Esophagus muscularis mucosa (tissue), 4 donors: ENCODE measurements at regions not wholly inside any gene's neighbourhood (a gene's known extent, or its start where the extent isn't known, plus 50 kb on each side); places are given as distances from the start of the nearest gene placed in this dataset.

Experiments used
- DNase-seq: peaks from one replicate; pipeline ENCODE4 v3.0.0-alpha.2; 2017; ENCODE audit errors: extremely low spot score
- H3K27ac ChIP-seq, 4 donors: fragments of 200-600 bp; sonication (generic); replicated peaks in 1 of 4; 1 replicate in 3 of 4; 2 replicates in 1 of 4; pipeline ENCODE4 v1.5.1; 2016 to 2019; ENCODE audit warnings: mild to moderate bottlenecking in 1 of 4
- H3K27me3 ChIP-seq, 4 donors: fragments of 200-600 bp; sonication (generic); one replicate each; pipeline versions ENCODE4 v1.5.1 to v1.6.0; 2016 to 2019
- H3K36me3 ChIP-seq, 4 donors: fragments of 200-600 bp; sonication (generic); one replicate each; pipeline ENCODE4 v1.5.1; 2016 to 2019
- H3K4me1 ChIP-seq, 4 donors: fragments of 200-600 bp; sonication (generic); one replicate each; pipeline ENCODE4 v1.5.1; 2016 to 2019
- H3K4me3 ChIP-seq, 4 donors: fragments of 200-600 bp; sonication (generic); 1 replicate in 2 of 4; 2 replicates in 2 of 4; pipeline ENCODE4 v1.5.1; 2016 to 2019; ENCODE audit warnings: mild to moderate bottlenecking in 4 of 4, moderate library complexity in 1 of 4
- H3K9me3 ChIP-seq, 4 donors: fragments of 200-600 bp; sonication (generic); 1 replicate in 3 of 4; 2 replicates in 1 of 4; pipeline ENCODE4 v1.5.1; 2016 to 2019
- CTCF ChIP-seq, 3 experiments: fragments of 200-600 bp in 2 of 3; fragments of 450-650 bp in 1 of 3; sonication (generic) in 2 of 3; IDR thresholded peaks; one replicate each; pipeline ENCODE4 v1.5.1; 2017 to 2019; ENCODE audit warnings: antibody characterized with exemption in 3 of 3, mild to moderate bottlenecking in 2 of 3, moderate library complexity in 1 of 3
- EP300 ChIP-seq: sonication (generic); formaldehyde crosslinking; IDR thresholded peaks from one replicate; pipeline ENCODE4 v1.6.1; 2017; ENCODE audit warnings: antibody characterized with exemption
- POLR2A ChIP-seq: fragments of 450-650 bp; IDR thresholded peaks from one replicate; pipeline ENCODE4 v1.6.1; 2017; ENCODE audit warnings: antibody characterized with exemption, moderate library complexity, mild to moderate bottlenecking, low read depth
- POLR2AphosphoS5 ChIP-seq, 2 donors: sonication (generic); formaldehyde crosslinking; IDR thresholded peaks; one replicate each; pipeline ENCODE4 v1.6.1; 2017; ENCODE audit warnings: antibody characterized with exemption in 2 of 2
- WGBS: methylation state at CpG from one replicate; pipeline ENCODE4 v1.1.5; 2018; 5-methylcytosine and 5-hydroxymethylcytosine counted together
- intact Hi-C: fragments of 100-400 bp; cut with DNase I; formaldehyde crosslinking; loops from one replicate; pipeline ENCODE4 v1.15.1; 2023

- Histone ChIP-seq H3K27me3 (no peaks in the 10 kb centered on the region), H3K36me3 (no peaks in the 10 kb centered on the region), H3K27ac (no peak overlapping the region), H3K4me3 (no peak overlapping the region), H3K4me1 (peaks cover 5 to 13% (median 7%) of the 10 kb centered on the region in 4 donors), H3K9me3 (no peaks in the 10 kb centered on the region)
- 96% methylated on average over 3 of the region's 3 CpGs for WGBS
- intact Hi-C loops, result no loop called here
- no peak for DNase-seq
- TF ChIP-seq POLR2A, result no peak
- no peak for TF ChIP-seq CTCF (IDR thresholded peaks at IDR 0.05)
- no peak for TF ChIP-seq POLR2AphosphoS5 (IDR thresholded peaks at IDR 0.05)
- TF ChIP-seq EP300, result no peak
Measured at GRCh38 chr1:112244131-112244530, 151.9 kb upstream of the CTTNBP2NL start.

- TF ChIP-seq POLR2A (no peak), CTCF (IDR thresholded peaks at IDR 0.05) (no peak)
- WGBS, result 69% methylated on average over 2 of the region's 2 CpGs
- no peaks in the 10 kb centered on the region for H3K27me3 ChIP-seq
Measured at GRCh38 chr1:112245114-112245513, 150.9 kb upstream of the CTTNBP2NL start.

GRCh38 chr1:112247036-112247597 lies 148.9 kb upstream of the CTTNBP2NL start:
- peaks cover 5 to 13% (median 7%) of the 10 kb centered on the region in 4 donors for H3K4me1 ChIP-seq
- intact Hi-C loops, result no loop called here
- DNase-seq, result no peak
- H3K27me3 ChIP-seq, result no peaks in the 10 kb centered on the region
- no peak overlapping the region for H3K27ac ChIP-seq
- no peak overlapping the region for H3K4me3 ChIP-seq
- H3K9me3 ChIP-seq, result no peaks in the 10 kb centered on the region
- TF ChIP-seq POLR2AphosphoS5 (IDR thresholded peaks at IDR 0.05), result no peak
- 62% methylated on average over 2 of the region's 2 CpGs for WGBS
- no peaks in the 10 kb centered on the region for H3K36me3 ChIP-seq

More at GRCh38 chr1:112245114-112245513, 150.9 kb upstream of the CTTNBP2NL start:
- no peak for DNase-seq
- Histone ChIP-seq H3K4me3 (no peak overlapping the region), H3K36me3 (no peaks in the 10 kb centered on the region), H3K9me3 (no peaks in the 10 kb centered on the region), H3K27ac (no peak overlapping the region), H3K4me1 (peaks cover 5 to 13% (median 7%) of the 10 kb centered on the region in 4 donors)
- intact Hi-C loops, result no loop called here

GRCh38 chr1:112247961-112248360 lies 148.1 kb upstream of the CTTNBP2NL start:
- H3K27ac ChIP-seq, result no peak overlapping the region
- TF ChIP-seq CTCF (IDR thresholded peaks at IDR 0.05), result no peak
- no peak for TF ChIP-seq EP300
- no peak for TF ChIP-seq POLR2AphosphoS5 (IDR thresholded peaks at IDR 0.05)
- no peak for TF ChIP-seq POLR2A
- H3K27me3 ChIP-seq, result no peaks in the 10 kb centered on the region
- DNase-seq, result no peak
- H3K36me3 ChIP-seq, result no peaks in the 10 kb centered on the region
- intact Hi-C loops, result no loop called here
- H3K4me1 ChIP-seq, result peaks cover 5 to 13% (median 7%) of the 10 kb centered on the region in 4 donors
- WGBS, result 0% methylated on average over 2 of the region's 2 CpGs
- H3K4me3 ChIP-seq, result no peak overlapping the region
- no peaks in the 10 kb centered on the region for H3K9me3 ChIP-seq

GRCh38 chr1:112250892-112251291 lies 145.1 kb upstream of the CTTNBP2NL start:
- 79% methylated on average over 2 of the region's 2 CpGs for WGBS

More at GRCh38 chr1:112250892-112251291, 145.1 kb upstream of the CTTNBP2NL start:
- H3K27ac ChIP-seq, result no peak overlapping the region
- no peaks in the 10 kb centered on the region for H3K36me3 ChIP-seq
- intact Hi-C loops, result no loop called here
- no peak for DNase-seq
- no peak for TF ChIP-seq POLR2A
- no peak for TF ChIP-seq EP300
- TF ChIP-seq CTCF (IDR thresholded peaks at IDR 0.05), result no peak
- TF ChIP-seq POLR2AphosphoS5 (IDR thresholded peaks at IDR 0.05), result no peak
- no peaks in the 10 kb centered on the region for H3K9me3 ChIP-seq
- peaks cover 0 to 4% (median 0%) of the 10 kb centered on the region in 4 donors for H3K27me3 ChIP-seq
- peaks cover 5 to 13% (median 7%) of the 10 kb centered on the region in 4 donors for H3K4me1 ChIP-seq
- no peak overlapping the region for H3K4me3 ChIP-seq
